ENCODE measurements at regions not wholly inside any gene's neighbourhood (a gene's known extent, or its start where the extent isn't known, plus 50 kb on each side); places are given as distances from the start of the nearest gene placed in this dataset.

- no peak overlapping the region for H3K4me3 ChIP-seq (ENCODE audit: low read length)
- no peaks in the 10 kb centered on the region for H3K4me1 ChIP-seq (ENCODE audit: insufficient read depth, low read length)
- no peaks in the 10 kb centered on the region for H3F3A ChIP-seq (ENCODE audit: low read length, unreplicated experiment)
- POLR2A ChIA-PET (ENCODE audit: unreplicated experiment): no interaction called here
- no peak for DNase-seq
- H3K9me2 ChIP-seq (replicated peaks; ENCODE audit: low read length): no peaks in the 10 kb centered on the region
- CTCF ChIA-PET: no interaction called here
- no peak overlapping the region for H3K27ac ChIP-seq (ENCODE audit: low read length)
- no peak overlapping the region for H3K9ac ChIP-seq (ENCODE audit: low read length)
- H3K4me2 ChIP-seq (ENCODE audit: low read length): no peak overlapping the region
- no TSS peak for BruUV-seq (replicated peaks)
- intact Hi-C loops (cut with micrococcal nuclease): no loop called here
- 0 out of 2 replicates have a peak, but pooled peaks cover 20% of the 10 kb centered on the region for H3K27me3 ChIP-seq (ENCODE audit: low read length)
- no peaks in the 10 kb centered on the region for H3K9me3 ChIP-seq (ENCODE audit: low read length)
- no peak overlapping the region for H2AFZ ChIP-seq (ENCODE audit: low read length)
- TF ChIP-seq EZH2 (IDR thresholded peaks at IDR 0.05; ENCODE audit: low read length, unreplicated experiment) (no peak), EZH2phosphoT487 (IDR thresholded peaks at IDR 0.05; ENCODE audit: borderline replicate concordance, low read length) (no peak)
- TF ChIP-seq, protein P1, sequence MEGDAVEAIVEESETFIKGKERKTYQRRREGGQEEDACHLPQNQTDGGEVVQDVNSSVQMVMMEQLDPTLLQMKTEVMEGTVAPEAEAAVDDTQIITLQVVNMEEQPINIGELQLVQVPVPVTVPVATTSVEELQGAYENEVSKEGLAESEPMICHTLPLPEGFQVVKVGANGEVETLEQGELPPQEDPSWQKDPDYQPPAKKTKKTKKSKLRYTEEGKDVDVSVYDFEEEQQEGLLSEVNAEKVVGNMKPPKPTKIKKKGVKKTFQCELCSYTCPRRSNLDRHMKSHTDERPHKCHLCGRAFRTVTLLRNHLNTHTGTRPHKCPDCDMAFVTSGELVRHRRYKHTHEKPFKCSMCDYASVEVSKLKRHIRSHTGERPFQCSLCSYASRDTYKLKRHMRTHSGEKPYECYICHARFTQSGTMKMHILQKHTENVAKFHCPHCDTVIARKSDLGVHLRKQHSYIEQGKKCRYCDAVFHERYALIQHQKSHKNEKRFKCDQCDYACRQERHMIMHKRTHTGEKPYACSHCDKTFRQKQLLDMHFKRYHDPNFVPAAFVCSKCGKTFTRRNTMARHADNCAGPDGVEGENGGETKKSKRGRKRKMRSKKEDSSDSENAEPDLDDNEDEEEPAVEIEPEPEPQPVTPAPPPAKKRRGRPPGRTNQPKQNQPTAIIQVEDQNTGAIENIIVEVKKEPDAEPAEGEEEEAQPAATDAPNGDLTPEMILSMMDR (conservative IDR thresholded peaks at IDR 0.05; ENCODE audit: low read depth, low read length): no peak
- no peaks in the 10 kb centered on the region for H3K36me3 ChIP-seq (ENCODE audit: low read depth, low read length)
- ATAC-seq: no peak
- no peaks in the 10 kb centered on the region for H4K20me1 ChIP-seq (ENCODE audit: low read length)
- no peaks in the 10 kb centered on the region for H3K79me2 ChIP-seq (ENCODE audit: low read length)
Observed at GRCh38 chr1:34371829-34372532, 195.3 kb downstream of the C1orf94 start.

GRCh38 chr1:34372891-34373290 lies 196.2 kb downstream of the C1orf94 start:
- no peaks in the 10 kb centered on the region for H4K20me1 ChIP-seq (ENCODE audit: low read length)
- POLR2A ChIA-PET (ENCODE audit: unreplicated experiment): no interaction called here
- H3K36me3 ChIP-seq (ENCODE audit: low read depth, low read length): no peaks in the 10 kb centered on the region
- intact Hi-C loops (cut with micrococcal nuclease): no loop called here
- CTCF ChIA-PET: no interaction called here
- no peaks in the 10 kb centered on the region for H3F3A ChIP-seq (ENCODE audit: low read length, unreplicated experiment)
- no peak for ATAC-seq
- no peak overlapping the region for H3K4me3 ChIP-seq (ENCODE audit: low read length)
- no peak overlapping the region for H3K9ac ChIP-seq (ENCODE audit: low read length)
- H3K27ac ChIP-seq (ENCODE audit: low read length): no peak overlapping the region
- no peak overlapping the region for H2AFZ ChIP-seq (ENCODE audit: low read length)
- no peaks in the 10 kb centered on the region for H3K9me2 ChIP-seq (replicated peaks; ENCODE audit: low read length)
- H3K79me2 ChIP-seq (ENCODE audit: low read length): no peaks in the 10 kb centered on the region
- H3K9me3 ChIP-seq (ENCODE audit: low read length): no peaks in the 10 kb centered on the region
- BruUV-seq (replicated peaks): no TSS peak
- TF ChIP-seq EZH2 (IDR thresholded peaks at IDR 0.05; ENCODE audit: low read length, unreplicated experiment): no peak
- TF ChIP-seq, protein P1 (conservative IDR thresholded peaks at IDR 0.05; ENCODE audit: low read depth, low read length): no peak
- TF ChIP-seq EZH2phosphoT487 (IDR thresholded peaks at IDR 0.05; ENCODE audit: borderline replicate concordance, low read length): no peak
- H3K4me2 ChIP-seq (ENCODE audit: low read length): no peak overlapping the region
- H3K4me1 ChIP-seq (ENCODE audit: insufficient read depth, low read length): no peaks in the 10 kb centered on the region
- 0 out of 2 replicates have a peak, but pooled peaks cover 20% of the 10 kb centered on the region for H3K27me3 ChIP-seq (ENCODE audit: low read length)
- no peak for DNase-seq

DNA sequence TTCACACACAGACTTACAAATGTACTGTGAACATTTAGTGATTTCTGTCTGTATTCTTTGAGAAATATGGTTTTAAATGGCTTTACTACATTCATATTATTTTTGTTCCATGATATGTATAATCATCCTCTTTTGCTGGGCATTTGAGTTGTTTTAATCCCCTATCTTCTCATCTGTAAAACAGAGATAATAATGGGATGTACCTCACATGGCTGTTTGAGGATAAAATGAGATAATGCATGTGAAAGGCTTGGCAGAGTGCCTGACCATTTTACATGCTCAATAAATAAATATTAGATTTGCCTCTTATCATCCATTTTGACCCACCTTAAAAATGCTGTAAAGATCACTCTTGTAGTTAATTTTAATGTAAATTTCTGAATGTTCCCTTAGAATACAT lies 197.2 kb downstream of the C1orf94 start:
- H3F3A ChIP-seq (ENCODE audit: low read length, unreplicated experiment): no peaks in the 10 kb centered on the region
- H3K9ac ChIP-seq (ENCODE audit: low read length): no peak overlapping the region
- no peak overlapping the region for H3K4me3 ChIP-seq (ENCODE audit: low read length)
- H3K79me2 ChIP-seq (ENCODE audit: low read length): no peaks in the 10 kb centered on the region
- H3K27ac ChIP-seq (ENCODE audit: low read length): no peak overlapping the region
- H3K27me3 ChIP-seq (ENCODE audit: low read length): 0 out of 2 replicates have a peak, but pooled peaks cover 12% of the 10 kb centered on the region
- DNase-seq (no peak), ATAC-seq (no peak)
- intact Hi-C loops (cut with micrococcal nuclease): no loop called here
- H3K36me3 ChIP-seq (ENCODE audit: low read depth, low read length): no peaks in the 10 kb centered on the region
- H3K4me2 ChIP-seq (ENCODE audit: low read length): no peak overlapping the region
- H3K4me1 ChIP-seq (ENCODE audit: insufficient read depth, low read length): no peaks in the 10 kb centered on the region
- no peaks in the 10 kb centered on the region for H4K20me1 ChIP-seq (ENCODE audit: low read length)
- no TSS peak for BruUV-seq (replicated peaks)
- POLR2A ChIA-PET (ENCODE audit: unreplicated experiment): no interaction called here
- CTCF ChIA-PET: no interaction called here
- H3K9me2 ChIP-seq (replicated peaks; ENCODE audit: low read length): no peaks in the 10 kb centered on the region
- TF ChIP-seq, protein P1 (conservative IDR thresholded peaks at IDR 0.05; ENCODE audit: low read depth, low read length): no peak
- TF ChIP-seq EZH2 (IDR thresholded peaks at IDR 0.05; ENCODE audit: low read length, unreplicated experiment) (no peak), EZH2phosphoT487 (IDR thresholded peaks at IDR 0.05; ENCODE audit: borderline replicate concordance, low read length) (no peak)
- H3K9me3 ChIP-seq (ENCODE audit: low read length): no peaks in the 10 kb centered on the region
- no peak overlapping the region for H2AFZ ChIP-seq (ENCODE audit: low read length)
